ENCODE measurements at regions not wholly inside any gene's neighbourhood (a gene's known extent, or its start where the extent isn't known, plus 50 kb on each side); places are given as distances from the start of the nearest gene placed in this dataset.

- no peak for TF ChIP-seq USF1 (IDR thresholded peaks at IDR 0.05)
- no peak for TF ChIP-seq YY1 (IDR thresholded peaks at IDR 0.05; ENCODE audit: low read depth)
- TF ChIP-seq TAF1 (IDR thresholded peaks at IDR 0.05; ENCODE audit: low read depth), result no peak
- TF ChIP-seq TCF12 (IDR thresholded peaks at IDR 0.05; ENCODE audit: low read depth), result no peak
- TF ChIP-seq EGR1 (IDR thresholded peaks at IDR 0.05), result no peak
- TF ChIP-seq ZBTB7A (IDR thresholded peaks at IDR 0.05; ENCODE audit: low read depth), result no peak
Observed at GRCh38 chr1:212182579-212182978, 102.6 kb upstream of the PPP2R5A start.

GRCh38 chr1:212186427-212187207 lies 98.6 kb upstream of the PPP2R5A start:
- no peak for TF ChIP-seq TCF12 (IDR thresholded peaks at IDR 0.05; ENCODE audit: low read depth)
- no peak for TF ChIP-seq TEAD4 (IDR thresholded peaks at IDR 0.05)
- no peak for TF ChIP-seq MAX (IDR thresholded peaks at IDR 0.05)
- no peak for TF ChIP-seq USF1 (IDR thresholded peaks at IDR 0.05)
- TF ChIP-seq NFIC (IDR thresholded peaks at IDR 0.05), result no peak
- no peak for TF ChIP-seq YY1 (IDR thresholded peaks at IDR 0.05; ENCODE audit: low read depth)
- no peak for TF ChIP-seq ZBTB7A (IDR thresholded peaks at IDR 0.05; ENCODE audit: low read depth)
- TF ChIP-seq REST (IDR thresholded peaks at IDR 0.05; ENCODE audit: low read depth), result no peak
- TF ChIP-seq FOXM1 (IDR thresholded peaks at IDR 0.05; ENCODE audit: borderline replicate concordance, low read depth), result no peak
- no peak for TF ChIP-seq RAD21 (IDR thresholded peaks at IDR 0.05; ENCODE audit: low read depth)
- TF ChIP-seq EP300 (IDR thresholded peaks at IDR 0.05; ENCODE audit: borderline replicate concordance), result no peak
- no peak for TF ChIP-seq TAF1 (IDR thresholded peaks at IDR 0.05; ENCODE audit: low read depth)
- TF ChIP-seq EGR1 (IDR thresholded peaks at IDR 0.05), result no peak
- TF ChIP-seq CEBPB (IDR thresholded peaks at IDR 0.05), result no peak

- TF ChIP-seq TEAD4 (IDR thresholded peaks at IDR 0.05) (no peak), CEBPB (IDR thresholded peaks at IDR 0.05) (no peak), ZBTB7A (IDR thresholded peaks at IDR 0.05; ENCODE audit: low read depth) (no peak), CREB1 (IDR thresholded peaks at IDR 0.05; ENCODE audit: low read depth) (no peak), TAF1 (IDR thresholded peaks at IDR 0.05; ENCODE audit: low read depth) (no peak), USF1 (IDR thresholded peaks at IDR 0.05) (no peak), FOXM1 (IDR thresholded peaks at IDR 0.05; ENCODE audit: borderline replicate concordance, low read depth) (no peak), RAD21 (IDR thresholded peaks at IDR 0.05; ENCODE audit: low read depth) (no peak), EP300 (IDR thresholded peaks at IDR 0.05; ENCODE audit: borderline replicate concordance) (no peak)
Observed at GRCh38 chr1:212188599-212189351, 96.4 kb upstream of the PPP2R5A start.

- TF ChIP-seq NFIC (IDR thresholded peaks at IDR 0.05), result no peak
- no peak for TF ChIP-seq CREB1 (IDR thresholded peaks at IDR 0.05; ENCODE audit: low read depth)
- no peak for TF ChIP-seq RAD21 (IDR thresholded peaks at IDR 0.05; ENCODE audit: low read depth)
- no peak for TF ChIP-seq CEBPB (IDR thresholded peaks at IDR 0.05)
- no peak for TF ChIP-seq USF1 (IDR thresholded peaks at IDR 0.05)
- TF ChIP-seq FOXM1 (IDR thresholded peaks at IDR 0.05; ENCODE audit: borderline replicate concordance, low read depth), result no peak
- no peak for TF ChIP-seq TCF12 (IDR thresholded peaks at IDR 0.05; ENCODE audit: low read depth)
- TF ChIP-seq REST (IDR thresholded peaks at IDR 0.05; ENCODE audit: low read depth), result no peak
- TF ChIP-seq EP300 (IDR thresholded peaks at IDR 0.05; ENCODE audit: borderline replicate concordance), result no peak
- no peak for TF ChIP-seq TEAD4 (IDR thresholded peaks at IDR 0.05)
- TF ChIP-seq ZBTB7A (IDR thresholded peaks at IDR 0.05; ENCODE audit: low read depth), result no peak
- TF ChIP-seq YY1 (IDR thresholded peaks at IDR 0.05; ENCODE audit: low read depth), result no peak
- no peak for TF ChIP-seq MAX (IDR thresholded peaks at IDR 0.05)
Observed at GRCh38 chr1:212189352-212189738, 95.9 kb upstream of the PPP2R5A start.
